HepG2 (cell line): ENCODE measurements at regions not wholly inside any gene's neighbourhood (a gene's known extent, or its start where the extent isn't known, plus 50 kb on each side); places are given as distances from the start of the nearest gene placed in this dataset.
A peak's percentile ranks its signal among the peaks of the same experiment; 100 is the strongest.

ENCODE experiments used
- ATAC-seq: fragments of 200-7000 bp; cut with Tn5 transposase; 3 replicates; pipeline ENCODE4 v1.9.1; 2020; ENCODE audit warnings: mild to moderate bottlenecking, moderate library complexity
- BruUV-seq: library from RNA; stranded (reverse); fragments of 400-500 nt; replicated peaks from 2 replicates; lab custom pipeline; 2021; lab: Mats Ljungman, UMichigan
- CTCF ChIA-PET: fragments of 300-600 bp; formaldehyde crosslinking; extraction: SDS; loops from one replicate; lab custom pipeline; 2021; ENCODE audit warnings: low total read pairs, inconsistent platforms, low intra/inter-chr PET ratio; lab: Yijun Ruan, JAX
- POLR2A ChIA-PET: fragments of 350-600 bp; sonication (Branson Sonifier 250); formaldehyde crosslinking; loops from one replicate; lab custom pipeline; 2020; ENCODE audit warnings: antibody characterized with exemption, inconsistent platforms; lab: Yijun Ruan, JAX
- DNase-seq: peaks from one replicate; pipeline ENCODE4 v3.0.0-alpha.2; 2015; ENCODE audit warnings: low spot score
- FAIRE-seq: peaks from 3 replicates; lab custom pipeline; 2011; peaks lifted over from hg19 to GRCh38; lab: Jason Lieb, UNC
- H2AFZ ChIP-seq: one replicate; pipeline ENCODE4 v1.6.1; 2011; ENCODE audit warnings: low read length, inconsistent platforms
- H3K27ac ChIP-seq: fragments of 300-600 bp; 3 replicates; pipeline ENCODE4 v1.8.0; 2011; ENCODE audit warnings: mixed run types, mild to moderate bottlenecking, mixed read lengths, low read length, inconsistent platforms; ENCODE audit not compliant: insufficient read depth; ENCODE audit errors: extremely low read length
- H3K27me3 ChIP-seq, 2 experiments: fragments of 200-600 bp in 1 of 2; 2 replicates in 1 of 2; 3 replicates in 1 of 2; pipeline versions ENCODE4 v1.6.0 to v1.8.0; 2011; ENCODE audit warnings: low read length in 2 of 2, mild to moderate bottlenecking in 2 of 2, moderate library complexity in 2 of 2, inconsistent platforms in 1 of 2; ENCODE audit not compliant: insufficient read depth in 2 of 2, control insufficient read depth in 1 of 2
- H3K36me3 ChIP-seq, 2 experiments: fragments of 200-600 bp in 1 of 2; replicated peaks in 1 of 2; 2 replicates in 1 of 2; 3 replicates in 1 of 2; pipeline versions ENCODE4 v1.5.1 to v1.8.0; 2011; ENCODE audit warnings: low read length in 2 of 2, inconsistent platforms in 1 of 2; ENCODE audit not compliant: insufficient read depth in 2 of 2, control insufficient read depth in 1 of 2
- H3K4me1 ChIP-seq: 2 replicates; pipeline ENCODE4 v1.5.1; 2012; ENCODE audit warnings: low read length, inconsistent platforms; ENCODE audit not compliant: insufficient read depth
- H3K4me2 ChIP-seq: 2 replicates; pipeline ENCODE4 v1.6.0; 2011; ENCODE audit warnings: low read depth, low read length, inconsistent platforms
- H3K4me3 ChIP-seq, 3 experiments: fragments of 200-600 bp in 1 of 3; sonication (generic), shearing (Covaris generic) in 1 of 3; replicated peaks in 1 of 3; 2 replicates each; pipeline ENCODE4 v1.5.1; 2011 to 2016; ENCODE audit warnings: low read length in 3 of 3, inconsistent platforms in 2 of 3, low read depth in 2 of 3, mild to moderate bottlenecking in 2 of 3, control low read depth in 1 of 3, mixed read lengths in 1 of 3; ENCODE audit not compliant: insufficient read depth in 1 of 3
- H3K79me2 ChIP-seq: one replicate; pipeline ENCODE4 v1.6.1; 2011; ENCODE audit warnings: low read length, inconsistent platforms; ENCODE audit not compliant: insufficient read depth
- H3K9ac ChIP-seq: 2 replicates; pipeline ENCODE4 v1.6.0; 2011; ENCODE audit warnings: mild to moderate bottlenecking, low read depth, low read length, inconsistent platforms; ENCODE audit not compliant: insufficient read depth
- H3K9me3 ChIP-seq: 2 replicates; pipeline ENCODE4 v1.5.1; 2012; ENCODE audit warnings: mild to moderate bottlenecking, low read length
- H4K20me1 ChIP-seq: 2 replicates; pipeline ENCODE4 v1.6.0; 2011; ENCODE audit warnings: inconsistent platforms, mild to moderate bottlenecking, low read length, moderate library complexity; ENCODE audit not compliant: insufficient read depth
- CBX2 ChIP-seq, 2 experiments: fragments of 200-600 bp in 1 of 2; sonication (generic); formaldehyde crosslinking in 1 of 2; IDR thresholded peaks; 2 replicates each; pipeline versions ENCODE4 v1.7.0 to v1.8.1; 2018 to 2022; ENCODE audit warnings: low read depth in 2 of 2, low read length in 1 of 2, mild to moderate bottlenecking in 1 of 2, missing genetic modification reagents in 1 of 2
- JDP2 ChIP-seq: sonication (generic); formaldehyde crosslinking; IDR thresholded peaks from 2 replicates; pipeline ENCODE4 v1.8.1; 2022; ENCODE audit warnings: missing genetic modification reagents, borderline replicate concordance
- NR1H2 ChIP-seq: sonication (generic); formaldehyde crosslinking; IDR thresholded peaks from 2 replicates; pipeline ENCODE4 v1.8.1; 2022; ENCODE audit warnings: low read depth, missing genetic modification reagents, borderline replicate concordance
- ZBTB4 ChIP-seq: sonication (generic); formaldehyde crosslinking; IDR thresholded peaks from 2 replicates; pipeline ENCODE4 v1.4.0; 2020; ENCODE audit warnings: missing genetic modification reagents, mild to moderate bottlenecking, borderline replicate concordance
- ZNF10 ChIP-seq: sonication (generic); formaldehyde crosslinking; IDR thresholded peaks from 2 replicates; pipeline ENCODE4 v1.4.0; 2020; ENCODE audit warnings: mild to moderate bottlenecking, low read depth, missing genetic modification reagents, borderline replicate concordance
- ZNF180 ChIP-seq: sonication (generic); formaldehyde crosslinking; IDR thresholded peaks from 2 replicates; pipeline ENCODE4 v1.4.0; 2020; ENCODE audit warnings: low read depth, missing genetic modification reagents, borderline replicate concordance
- ZNF83 ChIP-seq: sonication (generic); formaldehyde crosslinking; IDR thresholded peaks from 2 replicates; pipeline ENCODE4 v1.4.0; 2020; ENCODE audit warnings: missing genetic modification reagents, mild to moderate bottlenecking, borderline replicate concordance
- ZNF879 ChIP-seq: sonication (generic); formaldehyde crosslinking; IDR thresholded peaks from 2 replicates; pipeline ENCODE4 v1.8.1; 2023; ENCODE audit warnings: missing genetic modification reagents
- WGBS: methylation state at CpG from one replicate; pipeline ENCODE4 v1.1.6; 2017; ENCODE audit warnings: low lambda C conversion rate; 5-methylcytosine and 5-hydroxymethylcytosine counted together
- in situ Hi-C: cut with HindIII; loops from 2 replicates; pipeline ENCODE4 v1.10.0; 2017; ENCODE audit warnings: low pct_unique_long_range_greater_than_20kb; ENCODE audit not compliant: extremely low pct_ligation_motif_present
- intact Hi-C: fragments of 100-400 bp; cut with micrococcal nuclease; formaldehyde crosslinking; loops from one replicate; pipeline ENCODE4 v1.10.0; 2022; ENCODE audit not compliant: unreplicated experiment

GRCh38 chr3:56861511-56861910 lies 59.8 kb upstream of the ARHGEF3 start:
- peaks cover 60% of the 10 kb centered on the region for H3K4me1 ChIP-seq
- H3K4me2 ChIP-seq, result peak overlapping the region; percentile 58; the same call in 1 of the 2 replicates
- H3K27me3 ChIP-seq, result no peaks in the 10 kb centered on the region
- no peaks in the 10 kb centered on the region for H3K9me3 ChIP-seq
- 91% methylated on average over 3 of the region's 3 CpGs for WGBS
- intact Hi-C loops, result no loop called here
- TF ChIP-seq CBX2 (IDR thresholded peaks at IDR 0.05; ENCODE audit: low read depth, low read length), result no peak
- no peak for TF ChIP-seq CBX2 (CRISPR knock-in tag; IDR thresholded peaks at IDR 0.05; ENCODE audit: low read depth)
- TF ChIP-seq ZNF879 (CRISPR knock-in tag), result no peak
- no peak for TF ChIP-seq ZNF10
- no peak for DNase-seq
- no peaks in the 10 kb centered on the region for H3K36me3 ChIP-seq
- no peaks in the 10 kb centered on the region for H4K20me1 ChIP-seq
- no peak overlapping the region for H3K9ac ChIP-seq
- ChIA-PET POLR2A (no interaction called here), CTCF (no interaction called here)
- no peak overlapping the region for H2AFZ ChIP-seq
- no peak overlapping the region for H3K27ac ChIP-seq
- in situ Hi-C loops, result no loop called here
- no peak for ATAC-seq
- no peak overlapping the region for H3K4me3 ChIP-seq
- no peak for FAIRE-seq
- no TSS peak for BruUV-seq
- H3K79me2 ChIP-seq, result no peaks in the 10 kb centered on the region

GRCh38 chr3:56860939-56861338 lies 59.2 kb upstream of the ARHGEF3 start:
- Histone ChIP-seq H2AFZ (no peak overlapping the region), H3K27ac (no peak overlapping the region), H3K4me2 (no peak overlapping the region), H3K9me3 (no peaks in the 10 kb centered on the region), H3K27me3 (no peaks in the 10 kb centered on the region), H3K4me1 (peaks cover 60% of the 10 kb centered on the region), H3K4me3 (no peak overlapping the region), H4K20me1 (no peaks in the 10 kb centered on the region), H3K79me2 (no peaks in the 10 kb centered on the region), H3K9ac (no peak overlapping the region), H3K36me3 (no peaks in the 10 kb centered on the region)
- WGBS, result 96% methylated on average over 3 of the region's 3 CpGs
- ATAC-seq (no peak), DNase-seq (no peak), FAIRE-seq (no peak)
- no TSS peak for BruUV-seq
- intact Hi-C loops (no loop called here), in situ Hi-C loops (no loop called here)
- no peak for TF ChIP-seq ZNF83 (CRISPR knock-in tag)
- TF ChIP-seq JDP2 (CRISPR knock-in tag), result no peak
- TF ChIP-seq NR1H2 (CRISPR knock-in tag), result no peak
- no peak for TF ChIP-seq ZBTB4
- TF ChIP-seq ZNF180 (CRISPR knock-in tag), result no peak
- CTCF ChIA-PET, result no interaction called here
- POLR2A ChIA-PET, result no interaction called here
